ENCODE measurements at regions not wholly inside any gene's neighbourhood (a gene's known extent, or its start where the extent isn't known, plus 50 kb on each side); places are given as distances from the start of the nearest gene placed in this dataset.

- no peaks in the 10 kb centered on the region for H3K9me3 ChIP-seq
- TF ChIP-seq CTCF (IDR thresholded peaks at IDR 0.05) (no peak), POLR2A (IDR thresholded peaks at IDR 0.05) (no peak)
- 76% methylated on average over 4 of the region's 5 CpGs for WGBS (ENCODE audit: insufficient coverage, low coverage, low lambda C conversion rate, missing lambda C conversion rate)
- no peak for ATAC-seq
- H3K27ac ChIP-seq = no peak overlapping the region
- no peaks in the 10 kb centered on the region for H3K4me1 ChIP-seq
- no peaks in the 10 kb centered on the region for H3K27me3 ChIP-seq
- intact Hi-C loops (cut with DNase I) = no loop called here
- DNase-seq = no peak
- H3K4me3 ChIP-seq = no peak overlapping the region
- H3K36me3 ChIP-seq = no peaks in the 10 kb centered on the region
Observed at GRCh38 chr1:4095433-4095971, 195.4 kb upstream of the C1orf174 start.

GRCh38 chr1:4101459-4102161, 201.5 kb upstream of the C1orf174 start:
- H3K9me3 ChIP-seq = no peaks in the 10 kb centered on the region
- WGBS (ENCODE audit: insufficient coverage, low coverage, low lambda C conversion rate, missing lambda C conversion rate) = 18% methylated on average over 5 of the region's 5 CpGs
- H3K4me1 ChIP-seq = no peaks in the 10 kb centered on the region
- no peak for TF ChIP-seq CTCF (IDR thresholded peaks at IDR 0.05)
- TF ChIP-seq POLR2A (IDR thresholded peaks at IDR 0.05) = no peak
- intact Hi-C loops (cut with DNase I) = no loop called here
- ATAC-seq (no peak), DNase-seq (no peak)
- H3K4me3 ChIP-seq = no peak overlapping the region
- no peaks in the 10 kb centered on the region for H3K27me3 ChIP-seq
- no peaks in the 10 kb centered on the region for H3K36me3 ChIP-seq
- H3K27ac ChIP-seq = no peak overlapping the region

GRCh38 chr1:4105300-4105880, 205.3 kb upstream of the C1orf174 start:
- Histone ChIP-seq H3K36me3 (no peaks in the 10 kb centered on the region), H3K9me3 (no peaks in the 10 kb centered on the region), H3K27me3 (no peaks in the 10 kb centered on the region), H3K4me1 (no peaks in the 10 kb centered on the region), H3K27ac (no peak overlapping the region), H3K4me3 (no peak overlapping the region)
- TF ChIP-seq CTCF (IDR thresholded peaks at IDR 0.05) = no peak
- no peak for TF ChIP-seq POLR2A (IDR thresholded peaks at IDR 0.05)
- DNase-seq = peak in 1 of 3 donors; percentile 28
- intact Hi-C loops (cut with DNase I) = no loop called here
- WGBS (ENCODE audit: insufficient coverage, low coverage, low lambda C conversion rate, missing lambda C conversion rate) = 63% methylated on average over 7 of the region's 14 CpGs
- ATAC-seq = no peak

GRCh38 chr1:4106731-4107130, 206.7 kb upstream of the C1orf174 start:
- no peak overlapping the region for H3K27ac ChIP-seq
- H3K36me3 ChIP-seq = no peaks in the 10 kb centered on the region
- TF ChIP-seq POLR2A (IDR thresholded peaks at IDR 0.05) = no peak
- no peak for TF ChIP-seq CTCF (IDR thresholded peaks at IDR 0.05)
- 14% methylated on average over 2 of the region's 10 CpGs for WGBS (ENCODE audit: insufficient coverage, low coverage, low lambda C conversion rate, missing lambda C conversion rate)
- ATAC-seq (no peak), DNase-seq (peak in 1 of 3 donors; percentile 26)
- no peak overlapping the region for H3K4me3 ChIP-seq
- H3K9me3 ChIP-seq = no peaks in the 10 kb centered on the region
- intact Hi-C loops (cut with DNase I) = no loop called here
- H3K4me1 ChIP-seq = no peaks in the 10 kb centered on the region
- no peaks in the 10 kb centered on the region for H3K27me3 ChIP-seq

Data from right lobe of liver (tissue), 6 donors.